ENCODE measurements at regions not wholly inside any gene's neighbourhood (a gene's known extent, or its start where the extent isn't known, plus 50 kb on each side); places are given as distances from the start of the nearest gene placed in this dataset.

DNA sequence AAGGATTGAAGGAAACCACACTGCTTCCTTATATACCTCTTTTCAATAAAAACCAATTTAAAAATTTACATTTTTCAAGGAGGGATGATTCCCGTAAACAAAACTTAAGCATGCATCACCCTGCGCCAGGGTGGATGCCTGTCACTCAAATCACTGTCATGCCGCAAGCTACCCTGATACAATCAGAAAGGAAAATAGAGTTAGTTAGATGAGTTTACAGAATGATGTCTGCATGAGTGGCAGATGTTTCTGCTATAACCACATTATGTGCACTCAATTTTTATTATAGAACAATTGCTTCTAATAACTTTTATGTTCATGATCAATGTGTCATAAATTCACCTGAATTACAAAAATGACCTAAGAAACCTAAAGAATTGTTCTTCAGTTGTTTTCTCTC, 123.4 kb upstream of the ADGRL4 start:
- peaks cover 62% of the 10 kb centered on the region for H3K9me3 ChIP-seq (ENCODE audit: low read length)
- no peaks in the 10 kb centered on the region for H4K20me1 ChIP-seq (ENCODE audit: insufficient read depth, low read length)
- DNase-seq (ENCODE audit: low spot score), result no peak
- no peak overlapping the region for H3K4me3 ChIP-seq (replicated peaks in 1 of 3; ENCODE audit: insufficient read depth in 1 of 3, low read depth in 2 of 3, low read length in 3 of 3)
- H3K4me2 ChIP-seq (ENCODE audit: low read depth, low read length), result no peak overlapping the region
- no peaks in the 10 kb centered on the region for H3K4me1 ChIP-seq (ENCODE audit: insufficient read depth, low read length)
- ATAC-seq, result no peak
- no peak overlapping the region for H3K9ac ChIP-seq (ENCODE audit: insufficient read depth, low read depth, low read length)
- no peak overlapping the region for H3K27ac ChIP-seq (ENCODE audit: extremely low read length, insufficient read depth, low read length)
- H3K79me2 ChIP-seq (ENCODE audit: insufficient read depth, low read length), result no peaks in the 10 kb centered on the region
- BruUV-seq (replicated peaks), result no TSS peak
- FAIRE-seq, result no peak
- 14% methylated on average over 3 of the region's 3 CpGs for WGBS (ENCODE audit: low lambda C conversion rate)
- H3K36me3 ChIP-seq (replicated peaks in 1 of 2; ENCODE audit: control insufficient read depth in 1 of 2, insufficient read depth in 2 of 2, low read length in 2 of 2), result no peaks in the 10 kb centered on the region
- TF ChIP-seq ZNF205 (CRISPR knock-in tag; IDR thresholded peaks at IDR 0.05), result no peak
- TF ChIP-seq DNMT3B (CRISPR knock-in tag; conservative IDR thresholded peaks at IDR 0.05), result no peak
- TF ChIP-seq, protein P1, sequence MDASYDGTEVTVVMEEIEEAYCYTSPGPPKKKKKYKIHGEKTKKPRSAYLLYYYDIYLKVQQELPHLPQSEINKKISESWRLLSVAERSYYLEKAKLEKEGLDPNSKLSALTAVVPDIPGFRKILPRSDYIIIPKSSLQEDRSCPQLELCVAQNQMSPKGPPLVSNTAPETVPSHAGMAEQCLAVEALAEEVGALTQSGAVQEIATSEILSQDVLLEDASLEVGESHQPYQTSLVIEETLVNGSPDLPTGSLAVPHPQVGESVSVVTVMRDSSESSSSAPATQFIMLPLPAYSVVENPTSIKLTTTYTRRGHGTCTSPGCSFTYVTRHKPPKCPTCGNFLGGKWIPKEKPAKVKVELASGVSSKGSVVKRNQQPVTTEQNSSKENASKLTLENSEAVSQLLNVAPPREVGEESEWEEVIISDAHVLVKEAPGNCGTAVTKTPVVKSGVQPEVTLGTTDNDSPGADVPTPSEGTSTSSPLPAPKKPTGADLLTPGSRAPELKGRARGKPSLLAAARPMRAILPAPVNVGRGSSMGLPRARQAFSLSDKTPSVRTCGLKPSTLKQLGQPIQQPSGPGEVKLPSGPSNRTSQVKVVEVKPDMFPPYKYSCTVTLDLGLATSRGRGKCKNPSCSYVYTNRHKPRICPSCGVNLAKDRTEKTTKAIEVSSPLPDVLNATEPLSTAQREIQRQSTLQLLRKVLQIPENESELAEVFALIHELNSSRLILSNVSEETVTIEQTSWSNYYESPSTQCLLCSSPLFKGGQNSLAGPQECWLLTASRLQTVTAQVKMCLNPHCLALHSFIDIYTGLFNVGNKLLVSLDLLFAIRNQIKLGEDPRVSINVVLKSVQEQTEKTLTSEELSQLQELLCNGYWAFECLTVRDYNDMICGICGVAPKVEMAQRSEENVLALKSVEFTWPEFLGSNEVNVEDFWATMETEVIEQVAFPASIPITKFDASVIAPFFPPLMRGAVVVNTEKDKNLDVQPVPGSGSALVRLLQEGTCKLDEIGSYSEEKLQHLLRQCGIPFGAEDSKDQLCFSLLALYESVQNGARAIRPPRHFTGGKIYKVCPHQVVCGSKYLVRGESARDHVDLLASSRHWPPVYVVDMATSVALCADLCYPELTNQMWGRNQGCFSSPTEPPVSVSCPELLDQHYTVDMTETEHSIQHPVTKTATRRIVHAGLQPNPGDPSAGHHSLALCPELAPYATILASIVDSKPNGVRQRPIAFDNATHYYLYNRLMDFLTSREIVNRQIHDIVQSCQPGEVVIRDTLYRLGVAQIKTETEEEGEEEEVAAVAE (CRISPR knock-in tag; IDR thresholded peaks at IDR 0.05; ENCODE audit: borderline replicate concordance), result no peak
- TF ChIP-seq, protein P2, sequence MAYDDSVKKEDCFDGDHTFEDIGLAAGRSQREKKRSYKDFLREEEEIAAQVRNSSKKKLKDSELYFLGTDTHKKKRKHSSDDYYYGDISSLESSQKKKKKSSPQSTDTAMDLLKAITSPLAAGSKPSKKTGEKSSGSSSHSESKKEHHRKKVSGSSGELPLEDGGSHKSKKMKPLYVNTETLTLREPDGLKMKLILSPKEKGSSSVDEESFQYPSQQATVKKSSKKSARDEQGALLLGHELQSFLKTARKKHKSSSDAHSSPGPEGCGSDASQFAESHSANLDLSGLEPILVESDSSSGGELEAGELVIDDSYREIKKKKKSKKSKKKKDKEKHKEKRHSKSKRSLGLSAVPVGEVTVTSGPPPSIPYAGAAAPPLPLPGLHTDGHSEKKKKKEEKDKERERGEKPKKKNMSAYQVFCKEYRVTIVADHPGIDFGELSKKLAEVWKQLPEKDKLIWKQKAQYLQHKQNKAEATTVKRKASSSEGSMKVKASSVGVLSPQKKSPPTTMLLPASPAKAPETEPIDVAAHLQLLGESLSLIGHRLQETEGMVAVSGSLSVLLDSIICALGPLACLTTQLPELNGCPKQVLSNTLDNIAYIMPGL (CRISPR knock-in tag; IDR thresholded peaks at IDR 0.05; ENCODE audit: borderline replicate concordance in 1 of 2, low read depth in 1 of 2), result no peak
- no peak for TF ChIP-seq EED (CRISPR knock-in tag; IDR thresholded peaks at IDR 0.05)
- TF ChIP-seq SRY (CRISPR knock-in tag; IDR thresholded peaks at IDR 0.05), result no peak
- no peak for TF ChIP-seq ZNF569 (CRISPR knock-in tag; IDR thresholded peaks at IDR 0.05; ENCODE audit: borderline replicate concordance)
- no peak for TF ChIP-seq ZFX (CRISPR knock-in tag; IDR thresholded peaks at IDR 0.05; ENCODE audit: low read depth)
- no peak for TF ChIP-seq FOXA1 (IDR thresholded peaks at IDR 0.05)
- TF ChIP-seq FOXA1 (CRISPR knock-in tag; IDR thresholded peaks at IDR 0.05), result no peak
- TF ChIP-seq, protein P3, sequence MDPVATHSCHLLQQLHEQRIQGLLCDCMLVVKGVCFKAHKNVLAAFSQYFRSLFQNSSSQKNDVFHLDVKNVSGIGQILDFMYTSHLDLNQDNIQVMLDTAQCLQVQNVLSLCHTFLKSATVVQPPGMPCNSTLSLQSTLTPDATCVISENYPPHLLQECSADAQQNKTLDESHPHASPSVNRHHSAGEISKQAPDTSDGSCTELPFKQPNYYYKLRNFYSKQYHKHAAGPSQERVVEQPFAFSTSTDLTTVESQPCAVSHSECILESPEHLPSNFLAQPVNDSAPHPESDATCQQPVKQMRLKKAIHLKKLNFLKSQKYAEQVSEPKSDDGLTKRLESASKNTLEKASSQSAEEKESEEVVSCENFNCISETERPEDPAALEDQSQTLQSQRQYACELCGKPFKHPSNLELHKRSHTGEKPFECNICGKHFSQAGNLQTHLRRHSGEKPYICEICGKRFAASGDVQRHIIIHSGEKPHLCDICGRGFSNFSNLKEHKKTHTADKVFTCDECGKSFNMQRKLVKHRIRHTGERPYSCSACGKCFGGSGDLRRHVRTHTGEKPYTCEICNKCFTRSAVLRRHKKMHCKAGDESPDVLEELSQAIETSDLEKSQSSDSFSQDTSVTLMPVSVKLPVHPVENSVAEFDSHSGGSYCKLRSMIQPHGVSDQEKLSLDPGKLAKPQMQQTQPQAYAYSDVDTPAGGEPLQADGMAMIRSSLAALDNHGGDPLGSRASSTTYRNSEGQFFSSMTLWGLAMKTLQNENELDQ (CRISPR knock-in tag; IDR thresholded peaks at IDR 0.05; ENCODE audit: borderline replicate concordance), result no peak
- TF ChIP-seq, protein P4, sequence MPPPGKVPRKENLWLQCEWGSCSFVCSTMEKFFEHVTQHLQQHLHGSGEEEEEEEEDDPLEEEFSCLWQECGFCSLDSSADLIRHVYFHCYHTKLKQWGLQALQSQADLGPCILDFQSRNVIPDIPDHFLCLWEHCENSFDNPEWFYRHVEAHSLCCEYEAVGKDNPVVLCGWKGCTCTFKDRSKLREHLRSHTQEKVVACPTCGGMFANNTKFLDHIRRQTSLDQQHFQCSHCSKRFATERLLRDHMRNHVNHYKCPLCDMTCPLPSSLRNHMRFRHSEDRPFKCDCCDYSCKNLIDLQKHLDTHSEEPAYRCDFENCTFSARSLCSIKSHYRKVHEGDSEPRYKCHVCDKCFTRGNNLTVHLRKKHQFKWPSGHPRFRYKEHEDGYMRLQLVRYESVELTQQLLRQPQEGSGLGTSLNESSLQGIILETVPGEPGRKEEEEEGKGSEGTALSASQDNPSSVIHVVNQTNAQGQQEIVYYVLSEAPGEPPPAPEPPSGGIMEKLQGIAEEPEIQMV (CRISPR knock-in tag; IDR thresholded peaks at IDR 0.05; ENCODE audit: low read depth), result no peak
- TF ChIP-seq NR3C1 (CRISPR knock-in tag; IDR thresholded peaks at IDR 0.05), result no peak
- TF ChIP-seq ZNF577 (CRISPR knock-in tag; IDR thresholded peaks at IDR 0.05; ENCODE audit: borderline replicate concordance, low read depth), result no peak
- no peak overlapping the region for H2AFZ ChIP-seq (ENCODE audit: low read length)
- POLR2A ChIA-PET, result no interaction called here
- CTCF ChIA-PET (ENCODE audit: low intra/inter-chr PET ratio, low total read pairs), result no interaction called here
- in situ Hi-C loops (cut with HindIII; ENCODE audit: extremely low pct_ligation_motif_present, low pct_unique_long_range_greater_than_20kb), result no loop called here
- H3K27me3 ChIP-seq (ENCODE audit: control insufficient read depth in 1 of 2, insufficient read depth in 2 of 2, low read length in 2 of 2), result no peaks in the 10 kb centered on the region
- intact Hi-C loops (cut with micrococcal nuclease; ENCODE audit: unreplicated experiment), result no loop called here

All from HepG2 (cell line).